Stimulated activated CD8-positive, alpha-beta memory T cell treated with anti-CD3 and anti-CD28 coated beads, Interleukin-7, amount 100 ng/mL, for 24 hours (primary cell): ENCODE measurements at regions not wholly inside any gene's neighbourhood (a gene's known extent, or its start where the extent isn't known, plus 50 kb on each side); places are given as distances from the start of the nearest gene placed in this dataset.

ENCODE experiments used
- DNase-seq: peaks from one replicate; pipeline ENCODE4 v3.0.0-alpha.2; 2020; ENCODE audit warnings: low read depth

- no peak for DNase-seq
These were observed 201.7 kb upstream of the PSMD7 start for GRCh38 chr16:74094962-74095361.

GRCh38 chr16:74094514-74094913, 202.1 kb upstream of the PSMD7 start:
- DNase-seq: no peak

- DNase-seq: no peak
These were observed 204.3 kb upstream of the PSMD7 start for GRCh38 chr16:74092336-74092735.

GRCh38 chr16:74090871-74091270, 205.7 kb upstream of the PSMD7 start:
- no peak for DNase-seq

- no peak for DNase-seq
These were observed 213.1 kb upstream of the PSMD7 start for GRCh38 chr16:74083541-74083940.

GRCh38 chr16:74080311-74080710, 216.3 kb upstream of the PSMD7 start:
- no peak for DNase-seq

- DNase-seq: no peak
These were observed 217.4 kb upstream of the PSMD7 start for GRCh38 chr16:74079232-74079586.

GRCh38 chr16:74078511-74079231, 217.9 kb upstream of the PSMD7 start:
- DNase-seq: no peak

- no peak for DNase-seq
These were observed 220.0 kb upstream of the PSMD7 start for GRCh38 chr16:74076568-74076967.

- no peak for DNase-seq
These were observed 221.2 kb upstream of the PSMD7 start for GRCh38 chr16:74075393-74075792.

GRCh38 chr16:74073456-74073855, 223.2 kb upstream of the PSMD7 start:
- no peak for DNase-seq

- no peak for DNase-seq
These were observed 224.5 kb upstream of the PSMD7 start for GRCh38 chr16:74071996-74072535.

- DNase-seq: no peak
These were observed 226.4 kb upstream of the PSMD7 start for GRCh38 chr16:74070237-74070636.

- no peak for DNase-seq
These were observed 232.4 kb upstream of the PSMD7 start for GRCh38 chr16:74064120-74064735.

- DNase-seq: no peak
These were observed 242.8 kb upstream of the PSMD7 start for GRCh38 chr16:74053826-74054225.

GRCh38 chr16:74053312-74053711, 243.3 kb upstream of the PSMD7 start:
- DNase-seq: no peak

- DNase-seq: no peak
These were observed 244.6 kb upstream of the PSMD7 start for GRCh38 chr16:74052016-74052415.

GRCh38 chr16:74049027-74049426, 247.6 kb upstream of the PSMD7 start:
- DNase-seq: no peak

GRCh38 chr16:74046524-74046923, 250.1 kb upstream of the PSMD7 start:
- DNase-seq: no peak

GRCh38 chr16:74045513-74045912, 251.1 kb upstream of the PSMD7 start:
- no peak for DNase-seq

GRCh38 chr16:74035816-74036215, 260.8 kb upstream of the PSMD7 start:
- DNase-seq: no peak

- DNase-seq: no peak
These were observed 261.8 kb upstream of the PSMD7 start for GRCh38 chr16:74034862-74035261.

- no peak for DNase-seq
These were observed 262.4 kb upstream of the PSMD7 start for GRCh38 chr16:74034200-74034599.
